ENCODE measurements at regions not wholly inside any gene's neighbourhood (a gene's known extent, or its start where the extent isn't known, plus 50 kb on each side); places are given as distances from the start of the nearest gene placed in this dataset.

DNA sequence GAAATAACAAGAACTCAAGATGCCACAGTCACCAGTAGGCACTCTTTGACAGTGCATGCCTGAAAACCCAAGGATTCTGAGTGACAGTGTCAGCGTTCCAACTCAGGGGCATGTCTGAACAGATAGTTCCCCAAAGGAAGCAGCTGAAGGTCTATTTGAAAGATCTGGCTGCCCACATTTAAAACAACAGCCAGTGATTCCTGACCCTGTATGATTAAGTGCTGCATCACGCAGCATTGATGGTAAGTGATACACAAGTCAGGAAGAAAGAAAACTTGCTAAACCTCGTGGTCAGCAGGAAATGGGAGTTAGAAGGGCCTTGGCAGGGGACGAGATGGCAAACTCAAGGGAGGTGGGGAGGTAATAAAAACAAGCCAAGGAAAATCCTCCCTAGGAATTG is 1013.1 kb downstream of the TYW1 start:
- no peak for DNase-seq
- no peaks in the 10 kb centered on the region for H3K27me3 ChIP-seq
- H3K36me3 ChIP-seq, result no peaks in the 10 kb centered on the region
- no peak overlapping the region for H3K4me3 ChIP-seq (ENCODE audit: low read depth, low read length)
- H3K9me3 ChIP-seq, result no peaks in the 10 kb centered on the region
- TF ChIP-seq, protein P1, sequence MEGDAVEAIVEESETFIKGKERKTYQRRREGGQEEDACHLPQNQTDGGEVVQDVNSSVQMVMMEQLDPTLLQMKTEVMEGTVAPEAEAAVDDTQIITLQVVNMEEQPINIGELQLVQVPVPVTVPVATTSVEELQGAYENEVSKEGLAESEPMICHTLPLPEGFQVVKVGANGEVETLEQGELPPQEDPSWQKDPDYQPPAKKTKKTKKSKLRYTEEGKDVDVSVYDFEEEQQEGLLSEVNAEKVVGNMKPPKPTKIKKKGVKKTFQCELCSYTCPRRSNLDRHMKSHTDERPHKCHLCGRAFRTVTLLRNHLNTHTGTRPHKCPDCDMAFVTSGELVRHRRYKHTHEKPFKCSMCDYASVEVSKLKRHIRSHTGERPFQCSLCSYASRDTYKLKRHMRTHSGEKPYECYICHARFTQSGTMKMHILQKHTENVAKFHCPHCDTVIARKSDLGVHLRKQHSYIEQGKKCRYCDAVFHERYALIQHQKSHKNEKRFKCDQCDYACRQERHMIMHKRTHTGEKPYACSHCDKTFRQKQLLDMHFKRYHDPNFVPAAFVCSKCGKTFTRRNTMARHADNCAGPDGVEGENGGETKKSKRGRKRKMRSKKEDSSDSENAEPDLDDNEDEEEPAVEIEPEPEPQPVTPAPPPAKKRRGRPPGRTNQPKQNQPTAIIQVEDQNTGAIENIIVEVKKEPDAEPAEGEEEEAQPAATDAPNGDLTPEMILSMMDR (IDR thresholded peaks at IDR 0.05; ENCODE audit: low read depth, low read length), result no peak
- no peaks in the 10 kb centered on the region for H3K4me1 ChIP-seq

DNA sequence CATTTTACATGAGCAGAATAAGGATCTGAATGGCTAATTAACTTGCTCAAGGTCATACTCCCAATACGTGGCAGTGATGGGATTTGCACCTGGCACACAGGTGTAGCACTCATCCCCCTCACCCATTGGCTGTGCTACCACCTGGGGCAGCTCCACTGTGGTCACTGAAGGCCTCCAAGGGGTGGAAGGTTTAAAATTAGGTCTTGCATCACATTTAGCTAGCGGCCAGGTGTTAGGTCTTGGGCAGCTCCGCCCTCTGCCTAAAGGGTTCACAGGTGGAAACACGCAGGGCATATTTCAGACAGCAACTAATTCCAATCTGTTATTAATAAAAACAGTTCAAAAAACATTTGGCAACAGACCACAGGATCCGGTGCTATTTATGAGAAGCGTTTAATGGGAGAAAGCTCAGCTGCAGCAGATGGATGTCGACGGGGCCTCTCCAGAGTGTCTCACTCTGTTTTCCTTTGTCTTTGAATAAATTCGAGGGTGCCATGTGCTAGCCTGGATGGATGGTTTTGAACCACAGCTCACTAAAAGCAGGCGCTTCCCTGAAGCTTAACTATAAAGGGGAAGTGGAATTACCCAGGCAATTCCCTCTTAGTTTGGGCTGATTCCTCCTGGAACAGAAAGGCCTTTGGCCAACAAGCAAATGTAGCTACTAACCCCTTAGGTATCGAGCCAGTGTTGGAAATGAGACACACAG is 1017.6 kb downstream of the TYW1 start:
- Histone ChIP-seq H3K4me3 (ENCODE audit: low read depth, low read length) (no peak overlapping the region), H3K27me3 (no peaks in the 10 kb centered on the region), H3K4me1 (no peaks in the 10 kb centered on the region), H3K36me3 (no peaks in the 10 kb centered on the region), H3K9me3 (no peaks in the 10 kb centered on the region)
- TF ChIP-seq, protein P1 (IDR thresholded peaks at IDR 0.05; ENCODE audit: low read depth, low read length), result no peak
- DNase-seq, result no peak

DNA sequence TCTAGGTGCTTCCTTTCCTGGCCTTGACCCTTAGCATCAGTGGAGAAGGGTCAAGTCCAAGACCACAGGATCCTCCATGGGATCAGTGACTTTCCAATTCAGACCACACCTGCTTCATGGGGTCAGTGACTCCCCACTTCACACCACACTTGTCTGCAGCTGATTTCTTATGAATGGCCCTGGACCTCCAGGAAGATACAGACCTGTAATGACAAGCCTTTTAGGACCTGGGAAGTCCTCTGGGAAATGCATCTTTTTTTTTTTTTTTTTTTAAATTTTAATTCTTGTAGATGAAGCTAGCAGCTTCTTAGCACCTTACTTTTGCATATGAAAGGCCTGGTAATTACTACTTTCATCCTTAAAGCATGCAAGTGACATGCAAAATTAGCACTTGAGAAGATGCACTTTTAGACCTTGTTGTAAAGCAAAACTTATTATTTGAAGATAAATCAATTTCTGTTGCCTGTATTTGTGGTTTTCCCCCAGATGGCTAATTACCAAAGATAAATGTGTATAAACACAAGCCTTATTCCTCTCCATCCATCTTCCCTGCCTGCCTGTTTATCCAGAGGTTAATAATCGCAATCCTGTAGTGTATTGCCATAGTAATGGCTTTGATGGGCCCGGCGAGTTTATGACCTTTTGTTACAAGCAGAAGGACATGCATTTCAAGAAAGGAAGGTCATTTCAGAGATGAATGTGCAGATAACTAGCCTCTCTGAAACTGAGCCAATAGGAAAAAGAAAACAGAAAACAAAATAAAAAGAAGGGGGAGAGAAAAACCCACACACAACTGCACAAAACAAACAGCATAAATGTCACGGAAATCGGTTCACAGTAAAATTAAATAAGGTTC is 1018.7 kb downstream of the TYW1 start:
- H3K27me3 ChIP-seq, result no peaks in the 10 kb centered on the region
- DNase-seq, result no peak
- no peaks in the 10 kb centered on the region for H3K9me3 ChIP-seq
- no peaks in the 10 kb centered on the region for H3K4me1 ChIP-seq
- no peaks in the 10 kb centered on the region for H3K36me3 ChIP-seq
- no peak overlapping the region for H3K4me3 ChIP-seq (ENCODE audit: low read depth, low read length)
- TF ChIP-seq, protein P1 (IDR thresholded peaks at IDR 0.05; ENCODE audit: low read depth, low read length), result no peak

DNA sequence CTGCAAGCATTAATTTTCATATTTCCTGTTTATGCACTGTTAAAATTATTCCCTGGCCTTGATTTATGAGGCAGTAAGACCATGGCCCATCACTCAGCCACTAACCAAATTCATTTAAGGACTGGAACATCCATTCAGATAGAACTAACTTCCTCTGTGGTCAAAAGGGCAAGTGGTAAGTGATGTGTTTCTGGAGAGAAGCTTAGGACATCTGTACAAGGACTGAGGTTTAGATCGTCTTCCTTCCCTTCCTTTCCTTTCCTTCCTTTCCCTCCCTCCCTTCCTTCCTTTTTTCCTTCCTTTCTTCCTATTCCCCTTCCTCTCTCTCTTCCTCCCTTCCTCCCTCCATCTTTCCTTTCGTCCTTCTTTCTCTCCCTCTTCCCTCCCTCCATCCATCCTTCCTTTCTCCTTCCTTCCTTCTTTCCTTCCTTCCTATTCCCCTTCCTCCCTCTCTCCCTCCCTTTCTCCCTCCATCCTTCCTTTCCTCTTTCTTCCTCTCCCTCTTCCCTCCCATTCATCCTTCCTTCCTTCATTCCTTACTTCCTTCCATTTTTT is 1019.4 kb downstream of the TYW1 start:
- no peaks in the 10 kb centered on the region for H3K9me3 ChIP-seq
- H3K4me3 ChIP-seq (ENCODE audit: low read depth, low read length), result no peak overlapping the region
- no peak for DNase-seq
- TF ChIP-seq, protein P1 (IDR thresholded peaks at IDR 0.05; ENCODE audit: low read depth, low read length), result no peak
- no peaks in the 10 kb centered on the region for H3K27me3 ChIP-seq
- H3K36me3 ChIP-seq, result no peaks in the 10 kb centered on the region
- no peaks in the 10 kb centered on the region for H3K4me1 ChIP-seq

DNA sequence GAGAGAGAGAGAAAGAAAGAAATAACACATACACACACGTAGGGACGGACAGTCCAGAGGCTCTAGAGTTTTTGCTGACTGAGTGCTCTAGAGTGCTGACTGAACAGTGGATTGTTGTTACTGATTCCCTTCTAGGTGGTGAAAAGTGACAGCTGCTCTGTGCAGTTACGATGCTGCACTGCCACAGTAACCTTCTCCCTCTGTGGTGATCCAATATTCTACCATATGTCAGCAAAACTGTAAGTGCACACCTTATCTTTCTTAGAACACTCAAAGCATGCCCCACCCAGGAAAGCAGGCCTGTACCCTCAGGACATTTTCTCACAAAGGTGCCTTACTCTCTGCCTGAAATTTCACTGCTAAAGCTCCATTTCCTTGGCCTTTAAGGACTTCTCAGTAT is 1023.5 kb downstream of the TYW1 start:
- no peaks in the 10 kb centered on the region for H3K27me3 ChIP-seq
- H3K4me3 ChIP-seq (ENCODE audit: low read depth, low read length), result no peak overlapping the region
- H3K4me1 ChIP-seq, result no peaks in the 10 kb centered on the region
- H3K9me3 ChIP-seq, result no peaks in the 10 kb centered on the region
- TF ChIP-seq, protein P1 (IDR thresholded peaks at IDR 0.05; ENCODE audit: low read depth, low read length), result no peak
- DNase-seq, result no peak
- no peaks in the 10 kb centered on the region for H3K36me3 ChIP-seq
